Panc1 (cell line): ENCODE measurements at regions not wholly inside any gene's neighbourhood (a gene's known extent, or its start where the extent isn't known, plus 50 kb on each side); places are given as distances from the start of the nearest gene placed in this dataset.

Source experiments
- POLR2AphosphoS5 ChIP-seq: IDR thresholded peaks from 2 replicates; pipeline ENCODE4 v1.6.1; 2012; ENCODE audit warnings: mild to moderate bottlenecking, low read depth, low read length, moderate library complexity
- TF ChIP-seq, protein P1 (sequence below): fragments of 450-650 bp; IDR thresholded peaks from 2 replicates; pipeline ENCODE4 v1.5.1; 2017; ENCODE audit warnings: mild to moderate bottlenecking
- TF ChIP-seq, protein P2 (sequence below), 2 experiments: IDR thresholded peaks; 2 replicates each; pipeline ENCODE4 v1.6.1; 2011 to 2012; ENCODE audit warnings: low read depth in 2 of 2, control low read depth in 1 of 2, low read length in 1 of 2, mild to moderate bottlenecking in 1 of 2, moderate library complexity in 1 of 2; ENCODE audit not compliant: insufficient read depth in 1 of 2

DNA sequence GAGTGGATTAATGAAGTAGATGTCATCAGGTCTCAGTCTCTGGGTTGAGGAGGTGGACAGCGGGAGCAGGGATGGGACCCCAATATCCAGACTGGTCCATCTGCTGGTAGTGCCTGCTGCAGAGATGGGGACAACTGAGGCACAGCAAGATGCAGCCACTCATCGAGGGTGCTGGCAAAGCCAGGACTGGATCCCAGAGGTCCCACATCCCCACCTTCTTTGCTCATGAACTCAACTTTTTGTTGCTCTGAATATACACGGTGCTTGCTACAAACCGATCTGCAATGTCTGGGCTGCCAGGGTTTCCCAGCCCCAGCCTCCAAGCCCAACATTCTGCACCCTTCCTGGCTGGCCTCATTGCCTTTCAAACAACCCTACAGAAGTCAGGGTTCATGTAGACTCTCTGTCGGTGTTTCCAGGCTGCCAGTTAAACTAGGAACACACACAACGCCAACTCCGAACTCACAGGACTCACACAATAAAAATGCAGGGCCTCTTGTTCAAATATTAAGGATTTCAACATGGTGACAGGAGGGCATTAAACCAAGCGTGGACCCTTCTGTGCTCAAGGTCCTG lies 168.2 kb downstream of the MN1 start:
- no peak for TF ChIP-seq POLR2AphosphoS5
- TF ChIP-seq, protein P1, sequence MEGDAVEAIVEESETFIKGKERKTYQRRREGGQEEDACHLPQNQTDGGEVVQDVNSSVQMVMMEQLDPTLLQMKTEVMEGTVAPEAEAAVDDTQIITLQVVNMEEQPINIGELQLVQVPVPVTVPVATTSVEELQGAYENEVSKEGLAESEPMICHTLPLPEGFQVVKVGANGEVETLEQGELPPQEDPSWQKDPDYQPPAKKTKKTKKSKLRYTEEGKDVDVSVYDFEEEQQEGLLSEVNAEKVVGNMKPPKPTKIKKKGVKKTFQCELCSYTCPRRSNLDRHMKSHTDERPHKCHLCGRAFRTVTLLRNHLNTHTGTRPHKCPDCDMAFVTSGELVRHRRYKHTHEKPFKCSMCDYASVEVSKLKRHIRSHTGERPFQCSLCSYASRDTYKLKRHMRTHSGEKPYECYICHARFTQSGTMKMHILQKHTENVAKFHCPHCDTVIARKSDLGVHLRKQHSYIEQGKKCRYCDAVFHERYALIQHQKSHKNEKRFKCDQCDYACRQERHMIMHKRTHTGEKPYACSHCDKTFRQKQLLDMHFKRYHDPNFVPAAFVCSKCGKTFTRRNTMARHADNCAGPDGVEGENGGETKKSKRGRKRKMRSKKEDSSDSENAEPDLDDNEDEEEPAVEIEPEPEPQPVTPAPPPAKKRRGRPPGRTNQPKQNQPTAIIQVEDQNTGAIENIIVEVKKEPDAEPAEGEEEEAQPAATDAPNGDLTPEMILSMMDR = no peak
- TF ChIP-seq, protein P2, sequence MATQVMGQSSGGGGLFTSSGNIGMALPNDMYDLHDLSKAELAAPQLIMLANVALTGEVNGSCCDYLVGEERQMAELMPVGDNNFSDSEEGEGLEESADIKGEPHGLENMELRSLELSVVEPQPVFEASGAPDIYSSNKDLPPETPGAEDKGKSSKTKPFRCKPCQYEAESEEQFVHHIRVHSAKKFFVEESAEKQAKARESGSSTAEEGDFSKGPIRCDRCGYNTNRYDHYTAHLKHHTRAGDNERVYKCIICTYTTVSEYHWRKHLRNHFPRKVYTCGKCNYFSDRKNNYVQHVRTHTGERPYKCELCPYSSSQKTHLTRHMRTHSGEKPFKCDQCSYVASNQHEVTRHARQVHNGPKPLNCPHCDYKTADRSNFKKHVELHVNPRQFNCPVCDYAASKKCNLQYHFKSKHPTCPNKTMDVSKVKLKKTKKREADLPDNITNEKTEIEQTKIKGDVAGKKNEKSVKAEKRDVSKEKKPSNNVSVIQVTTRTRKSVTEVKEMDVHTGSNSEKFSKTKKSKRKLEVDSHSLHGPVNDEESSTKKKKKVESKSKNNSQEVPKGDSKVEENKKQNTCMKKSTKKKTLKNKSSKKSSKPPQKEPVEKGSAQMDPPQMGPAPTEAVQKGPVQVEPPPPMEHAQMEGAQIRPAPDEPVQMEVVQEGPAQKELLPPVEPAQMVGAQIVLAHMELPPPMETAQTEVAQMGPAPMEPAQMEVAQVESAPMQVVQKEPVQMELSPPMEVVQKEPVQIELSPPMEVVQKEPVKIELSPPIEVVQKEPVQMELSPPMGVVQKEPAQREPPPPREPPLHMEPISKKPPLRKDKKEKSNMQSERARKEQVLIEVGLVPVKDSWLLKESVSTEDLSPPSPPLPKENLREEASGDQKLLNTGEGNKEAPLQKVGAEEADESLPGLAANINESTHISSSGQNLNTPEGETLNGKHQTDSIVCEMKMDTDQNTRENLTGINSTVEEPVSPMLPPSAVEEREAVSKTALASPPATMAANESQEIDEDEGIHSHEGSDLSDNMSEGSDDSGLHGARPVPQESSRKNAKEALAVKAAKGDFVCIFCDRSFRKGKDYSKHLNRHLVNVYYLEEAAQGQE (IDR thresholded peaks at IDR 0.05; ENCODE audit: insufficient read depth in 1 of 2, low read depth in 2 of 2, low read length in 1 of 2) = no peak
